IMR-90 (cell line): ENCODE measurements at regions not wholly inside any gene's neighbourhood (a gene's known extent, or its start where the extent isn't known, plus 50 kb on each side); places are given as distances from the start of the nearest gene placed in this dataset.

Experiments
- ATAC-seq: fragments of 200-7000 bp; cut with Tn5 transposase; 2 replicates; pipeline ENCODE4 v1.9.1; 2020; ENCODE audit warnings: low read depth, mild to moderate bottlenecking, moderate library complexity
- BruUV-seq: library from RNA; stranded (reverse); fragments of 400-500 nt; replicated peaks from 2 replicates; lab custom pipeline; 2021; lab: Mats Ljungman, UMichigan
- CTCF ChIA-PET: fragments of 300-600 bp; formaldehyde crosslinking; extraction: SDS; loops from one replicate; lab custom pipeline; 2021; ENCODE audit warnings: antibody characterized with exemption; lab: Yijun Ruan, JAX
- POLR2A ChIA-PET: fragments of 300-600 bp; sonication (Branson Sonifier 250); formaldehyde crosslinking; loops from one replicate; lab custom pipeline; 2022; ENCODE audit warnings: antibody characterized with exemption; ENCODE audit not compliant: unreplicated experiment; lab: Charles Lee
- DNase-seq: peaks from one replicate; pipeline ENCODE4 v3.0.0; 2013
- H2AFZ ChIP-seq: replicated peaks from 2 replicates; pipeline ENCODE3; 2013; ENCODE audit warnings: low read length, mild to moderate bottlenecking; ENCODE audit not compliant: poor library complexity
- H2AK5ac ChIP-seq: 2 replicates; pipeline ENCODE4 v1.6.1; 2013; ENCODE audit warnings: low read depth, low read length, inconsistent platforms
- H2AK9ac ChIP-seq: replicated peaks from 2 replicates; pipeline ENCODE3; 2013; ENCODE audit warnings: mild to moderate bottlenecking, low read depth, low read length, moderate library complexity; ENCODE audit not compliant: poor library complexity
- H2BK120ac ChIP-seq: 2 replicates; pipeline ENCODE4 v1.6.1; 2013; ENCODE audit warnings: low read depth, low read length, inconsistent platforms
- H2BK15ac ChIP-seq: 3 replicates; pipeline ENCODE4 v1.6.1; 2013; ENCODE audit warnings: low read depth, low read length, inconsistent platforms
- H2BK20ac ChIP-seq: 2 replicates; pipeline ENCODE4 v1.6.1; 2013; ENCODE audit warnings: low read depth, mild to moderate bottlenecking, inconsistent platforms, low read length, moderate library complexity
- H2BK5ac ChIP-seq: 2 replicates; pipeline ENCODE4 v1.6.1; 2013; ENCODE audit warnings: mild to moderate bottlenecking, low read depth, low read length, inconsistent platforms; ENCODE audit not compliant: poor library complexity, severe bottlenecking
- H3K14ac ChIP-seq: replicated peaks from 2 replicates; pipeline ENCODE4 v1.6.1; 2013; ENCODE audit warnings: low read depth, low read length, inconsistent platforms
- H3K18ac ChIP-seq: 2 replicates; pipeline ENCODE4 v1.6.1; 2013; ENCODE audit warnings: low read depth, low read length, control low read depth
- H3K23ac ChIP-seq: 2 replicates; pipeline ENCODE4 v1.6.1; 2013; ENCODE audit warnings: low read depth, low read length, inconsistent platforms
- H3K27ac ChIP-seq: 2 replicates; pipeline ENCODE4 v1.5.1; 2013; ENCODE audit warnings: mild to moderate bottlenecking, control low read depth, low read length; ENCODE audit not compliant: insufficient read depth
- H3K27me3 ChIP-seq: 2 replicates; pipeline ENCODE4 v1.6.1; 2013; ENCODE audit warnings: low read length; ENCODE audit not compliant: control insufficient read depth, insufficient read depth
- H3K36me3 ChIP-seq: 2 replicates; pipeline ENCODE4 v1.6.1; 2013; ENCODE audit warnings: low read length, mixed read lengths; ENCODE audit not compliant: control insufficient read depth, insufficient read depth
- H3K4ac ChIP-seq: 2 replicates; pipeline ENCODE4 v1.6.1; 2013; ENCODE audit warnings: low read depth, low read length, inconsistent platforms
- H3K4me1 ChIP-seq: 2 replicates; pipeline ENCODE4 v1.6.1; 2013; ENCODE audit warnings: low read length, mixed read lengths; ENCODE audit not compliant: control insufficient read depth, insufficient read depth
- H3K4me2 ChIP-seq: 2 replicates; pipeline ENCODE4 v1.6.1; 2013; ENCODE audit warnings: low read depth, mild to moderate bottlenecking, control low read depth, low read length, moderate library complexity
- H3K4me3 ChIP-seq: 2 replicates; pipeline ENCODE4 v1.5.1; 2013; ENCODE audit warnings: low read depth, mild to moderate bottlenecking, control low read depth, low read length, moderate library complexity; ENCODE audit not compliant: insufficient read depth
- H3K56ac ChIP-seq: 2 replicates; pipeline ENCODE4 v1.6.1; 2013; ENCODE audit warnings: low read length, inconsistent platforms; ENCODE audit not compliant: insufficient read depth; ENCODE audit errors: extremely low read depth
- H3K79me1 ChIP-seq, 2 experiments: 2 replicates each; pipeline ENCODE4 v1.6.1; 2013; ENCODE audit warnings: low read length in 2 of 2, inconsistent platforms in 1 of 2, low read depth in 1 of 2
- H3K9ac ChIP-seq: 2 replicates; pipeline ENCODE4 v1.6.1; 2013; ENCODE audit warnings: low read depth, low read length, control low read depth
- H3K9me1 ChIP-seq: 2 replicates; pipeline ENCODE4 v1.6.1; 2013; ENCODE audit warnings: low read length, inconsistent platforms; ENCODE audit not compliant: insufficient read depth
- H3K9me3 ChIP-seq: 2 replicates; pipeline ENCODE4 v1.6.1; 2013; ENCODE audit warnings: low read length; ENCODE audit not compliant: control insufficient read depth, insufficient read depth
- H4K20me1 ChIP-seq: 2 replicates; pipeline ENCODE4 v1.6.1; 2013; ENCODE audit warnings: low read length, inconsistent platforms; ENCODE audit not compliant: insufficient read depth
- H4K5ac ChIP-seq: 2 replicates; pipeline ENCODE4 v1.6.1; 2013; ENCODE audit warnings: mild to moderate bottlenecking, low read depth, low read length, control low read depth
- H4K8ac ChIP-seq, 2 experiments: 2 replicates each; pipeline ENCODE4 v1.6.1; 2013; ENCODE audit warnings: low read depth in 2 of 2, low read length in 2 of 2, control low read depth in 1 of 2, inconsistent platforms in 1 of 2
- H4K91ac ChIP-seq: 2 replicates; pipeline ENCODE4 v1.6.1; 2013; ENCODE audit warnings: low read depth, low read length, inconsistent platforms; ENCODE audit not compliant: insufficient read depth
- BHLHE40 ChIP-seq: fragments of 150-350 bp; IDR thresholded peaks from 2 replicates; pipeline ENCODE4 v1.6.1; 2016; ENCODE audit warnings: mild to moderate bottlenecking, low read depth, low read length
- MAZ ChIP-seq: IDR thresholded peaks from 2 replicates; pipeline ENCODE4 v1.6.1; 2012; ENCODE audit warnings: low read depth, mild to moderate bottlenecking, low read length, improper control_type of control experiment, moderate library complexity, borderline replicate concordance
- WGBS, 2 experiments: methylation state at CpG; one replicate each; pipeline versions ENCODE4 v1.1.5 to v1.1.7; 2013; ENCODE audit warnings: missing lambda C conversion rate in 2 of 2; ENCODE audit not compliant: insufficient read length in 1 of 2; ENCODE audit errors: extremely low coverage in 2 of 2; 5-methylcytosine and 5-hydroxymethylcytosine counted together
- dilution Hi-C: fragments of 300-500 bp; cut with HindIII; formaldehyde crosslinking; loops from one replicate; pipeline ENCODE4 v1.14.3; 2018; ENCODE audit warnings: low sequenced_read_pairs; ENCODE audit not compliant: unreplicated experiment
- in situ Hi-C: fragments of 300-500 bp; cut with MboI; formaldehyde crosslinking; loops from 3 replicates; pipeline ENCODE4 v1.14.3; 2019; ENCODE audit warnings: low sequenced_read_pairs, inconsistent platforms, mixed read lengths
- intact Hi-C: fragments of 100-400 bp; cut with micrococcal nuclease; formaldehyde crosslinking; loops from 2 replicates; pipeline ENCODE4 v1.10.0; 2022

DNA sequence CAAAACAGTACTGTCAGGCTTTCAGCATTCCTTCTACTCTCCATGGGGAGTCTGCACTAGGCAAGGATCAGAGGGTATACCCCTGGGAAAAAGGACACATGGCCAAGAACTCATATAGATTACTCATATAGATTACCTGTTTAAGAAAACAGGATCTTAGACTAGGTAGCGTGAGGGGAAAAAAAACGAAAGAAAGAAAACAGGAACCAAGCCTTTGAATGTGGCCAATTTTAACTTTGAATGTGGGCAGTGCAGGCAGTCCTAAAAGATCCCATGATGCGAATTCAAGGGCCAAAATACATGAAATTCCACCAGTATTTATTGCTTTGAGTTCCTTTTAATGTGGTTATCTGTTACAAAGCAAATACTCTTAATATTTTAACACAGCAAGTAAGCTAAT lies 108.6 kb upstream of the TAC1 start:
- no peak overlapping the region for H3K4me2 ChIP-seq
- no TSS peak for BruUV-seq
- no peak overlapping the region for H2BK120ac ChIP-seq
- H3K27me3 ChIP-seq, result no peaks in the 10 kb centered on the region
- ChIA-PET CTCF (no interaction called here), POLR2A (no interaction called here)
- no peak overlapping the region for H4K5ac ChIP-seq
- H2BK5ac ChIP-seq, result no peak overlapping the region
- in situ Hi-C loops (no loop called here), dilution Hi-C loops (no loop called here), intact Hi-C loops (no loop called here)
- H3K23ac ChIP-seq, result no peak overlapping the region
- no peak overlapping the region for H2BK15ac ChIP-seq
- H3K9ac ChIP-seq, result no peak overlapping the region
- no peak for TF ChIP-seq BHLHE40
- no peak for TF ChIP-seq MAZ
- no peak overlapping the region for H4K91ac ChIP-seq
- no CpG with 5 or more reads among the region's 3 CpGs for WGBS, 2 experiments
- no peak overlapping the region for H3K14ac ChIP-seq
- no peak overlapping the region for H3K18ac ChIP-seq
- H3K4me1 ChIP-seq, result no peaks in the 10 kb centered on the region
- H3K27ac ChIP-seq, result no peak overlapping the region
- H2AK5ac ChIP-seq, result no peak overlapping the region
- no peak overlapping the region for H2AFZ ChIP-seq
- no peaks in the 10 kb centered on the region for H3K36me3 ChIP-seq
- no peak overlapping the region for H3K4ac ChIP-seq
- H2AK9ac ChIP-seq, result no peak overlapping the region
- H3K9me3 ChIP-seq, result peaks cover 7% of the 10 kb centered on the region
- no peak overlapping the region for H3K56ac ChIP-seq
- H4K8ac ChIP-seq, result no peak overlapping the region
- DNase-seq, result no peak
- no peaks in the 10 kb centered on the region for H3K9me1 ChIP-seq
- no peaks in the 10 kb centered on the region for H3K79me1 ChIP-seq
- H4K20me1 ChIP-seq, result no peaks in the 10 kb centered on the region
- no peak overlapping the region for H2BK20ac ChIP-seq
- no peak overlapping the region for H3K4me3 ChIP-seq
- no peak for ATAC-seq
